ENCODE measurements at regions not wholly inside any gene's neighbourhood (a gene's known extent, or its start where the extent isn't known, plus 50 kb on each side); places are given as distances from the start of the nearest gene placed in this dataset.

GRCh38 chr3:99430348-99431134, 207.9 kb upstream of the COL8A1 start:
- H3K36me3 ChIP-seq = no peaks in the 10 kb centered on the region
- no peak overlapping the region for H3K27ac ChIP-seq
- WGBS, 2 donors (ENCODE audit: low coverage in 1 of 2) = 40 to 63% methylated on average over 3 of the region's 3 CpGs
- H3K4me3 ChIP-seq = no peak overlapping the region
- TF ChIP-seq EP300 (IDR thresholded peaks at IDR 0.05) (no peak), POLR2AphosphoS5 (IDR thresholded peaks at IDR 0.05) (no peak), CTCF (IDR thresholded peaks at IDR 0.05) (no peak), POLR2A (IDR thresholded peaks at IDR 0.05) (no peak)
- H3K4me1 ChIP-seq = no peaks in the 10 kb centered on the region
- H3K9me3 ChIP-seq = no peaks in the 10 kb centered on the region
- no peak for ATAC-seq
- H3K27me3 ChIP-seq = no peaks in the 10 kb centered on the region

GRCh38 chr3:99429502-99429901, 208.9 kb upstream of the COL8A1 start:
- WGBS, 2 donors (ENCODE audit: low coverage in 1 of 2) = 58 to 80% methylated on average over 1 to 2 of the region's 2 CpGs
- Histone ChIP-seq H3K9me3 (no peaks in the 10 kb centered on the region), H3K4me3 (no peak overlapping the region), H3K36me3 (no peaks in the 10 kb centered on the region), H3K27me3 (no peaks in the 10 kb centered on the region), H3K4me1 (no peaks in the 10 kb centered on the region), H3K27ac (no peak overlapping the region)
- no peak for TF ChIP-seq CTCF (IDR thresholded peaks at IDR 0.05)
- no peak for TF ChIP-seq POLR2A (IDR thresholded peaks at IDR 0.05)
- TF ChIP-seq EP300 (IDR thresholded peaks at IDR 0.05) = no peak
- TF ChIP-seq POLR2AphosphoS5 (IDR thresholded peaks at IDR 0.05) = no peak
- ATAC-seq = no peak

- no peaks in the 10 kb centered on the region for H3K36me3 ChIP-seq
- no peaks in the 10 kb centered on the region for H3K27me3 ChIP-seq
- no peak overlapping the region for H3K27ac ChIP-seq
- no peak overlapping the region for H3K4me3 ChIP-seq
- no peaks in the 10 kb centered on the region for H3K4me1 ChIP-seq
- ATAC-seq = no peak
- WGBS, 2 donors (ENCODE audit: low coverage in 1 of 2) = 35 to 57% methylated on average over 2 of the region's 2 CpGs
- no peaks in the 10 kb centered on the region for H3K9me3 ChIP-seq
- no peak for TF ChIP-seq POLR2AphosphoS5 (IDR thresholded peaks at IDR 0.05)
- TF ChIP-seq POLR2A (IDR thresholded peaks at IDR 0.05) = no peak
- no peak for TF ChIP-seq EP300 (IDR thresholded peaks at IDR 0.05)
- TF ChIP-seq CTCF (IDR thresholded peaks at IDR 0.05) = no peak
Observed at GRCh38 chr3:99425930-99426329, 212.5 kb upstream of the COL8A1 start.

- no peaks in the 10 kb centered on the region for H3K4me1 ChIP-seq
- TF ChIP-seq CTCF (IDR thresholded peaks at IDR 0.05) = no peak
- TF ChIP-seq POLR2AphosphoS5 (IDR thresholded peaks at IDR 0.05) = no peak
- H3K27ac ChIP-seq = no peak overlapping the region
- no peak for ATAC-seq
- no peak overlapping the region for H3K4me3 ChIP-seq
- WGBS, 2 donors (ENCODE audit: low coverage in 1 of 2) = 47 to 67% methylated on average over 1 of the region's 1 CpG
- H3K27me3 ChIP-seq = no peaks in the 10 kb centered on the region
- H3K9me3 ChIP-seq = no peaks in the 10 kb centered on the region
- no peaks in the 10 kb centered on the region for H3K36me3 ChIP-seq
Observed at GRCh38 chr3:99419116-99419515, 219.3 kb upstream of the COL8A1 start.

GRCh38 chr3:99418709-99419108, 219.7 kb upstream of the COL8A1 start:
- H3K27ac ChIP-seq = no peak overlapping the region
- ATAC-seq = no peak
- no peaks in the 10 kb centered on the region for H3K4me1 ChIP-seq
- no peaks in the 10 kb centered on the region for H3K27me3 ChIP-seq
- 84 to 100% methylated on average over 1 to 3 of the region's 3 CpGs for WGBS, 2 donors (ENCODE audit: low coverage in 1 of 2)
- no peaks in the 10 kb centered on the region for H3K36me3 ChIP-seq
- no peaks in the 10 kb centered on the region for H3K9me3 ChIP-seq
- TF ChIP-seq POLR2AphosphoS5 (IDR thresholded peaks at IDR 0.05) = no peak
- TF ChIP-seq EP300 (IDR thresholded peaks at IDR 0.05) = no peak
- no peak for TF ChIP-seq POLR2A (IDR thresholded peaks at IDR 0.05)
- no peak for TF ChIP-seq CTCF (IDR thresholded peaks at IDR 0.05)
- H3K4me3 ChIP-seq = no peak overlapping the region

All from gastroesophageal sphincter (tissue), 4 donors.